Caco-2 (cell line): ENCODE measurements at regions not wholly inside any gene's neighbourhood (a gene's known extent, or its start where the extent isn't known, plus 50 kb on each side); places are given as distances from the start of the nearest gene placed in this dataset.

Experiments
- BruUV-seq: library from RNA; stranded (reverse); fragments of 400-500 nt; replicated peaks from 2 replicates; lab custom pipeline; 2021; lab: Mats Ljungman, UMichigan
- CTCF ChIA-PET: fragments of 300-600 bp; sonication (Branson Sonifier 250); formaldehyde crosslinking; loops from one replicate; lab custom pipeline; 2022; ENCODE audit warnings: antibody characterized with exemption; lab: Charles Lee
- POLR2A ChIA-PET: fragments of 300-600 bp; sonication (Branson Sonifier 250); formaldehyde crosslinking; loops from one replicate; lab custom pipeline; 2022; ENCODE audit warnings: antibody characterized with exemption; lab: Charles Lee
- DNase-seq, 2 experiments: peaks; one replicate each; pipeline versions ENCODE4 v3.0.0 to v3.0.0-alpha.2; 2020 to 2022
- H3K27me3 ChIP-seq: replicated peaks from 2 replicates; pipeline ENCODE4 v1.6.0; 2011; ENCODE audit warnings: low read length; ENCODE audit not compliant: control insufficient read depth, insufficient read depth
- H3K36me3 ChIP-seq: 2 replicates; pipeline ENCODE4 v1.5.1; 2011; ENCODE audit warnings: low read length; ENCODE audit not compliant: control insufficient read depth, insufficient read depth
- H3K4me1 ChIP-seq: fragments of 250-450 bp; sonication (Bioruptor Pico); 2 replicates; pipeline ENCODE4 v1.5.1; 2020; ENCODE audit warnings: mild to moderate bottlenecking
- H3K4me3 ChIP-seq: 2 replicates; pipeline ENCODE4 v1.5.1; 2011; ENCODE audit warnings: low read depth, mild to moderate bottlenecking, control low read depth, low read length
- H3K9me3 ChIP-seq: fragments of 250-450 bp; sonication (Bioruptor Pico); 2 replicates; pipeline ENCODE4 v1.5.1; 2020; ENCODE audit warnings: mild to moderate bottlenecking, moderate library complexity
- H3K27ac Mint-ChIP-seq: one replicate; pipeline ENCODE4 v1.8.0; 2022; ENCODE audit warnings: mixed read lengths; ENCODE audit not compliant: unreplicated experiment
- H3K27me3 Mint-ChIP-seq: one replicate; pipeline ENCODE4 v1.8.0; 2022; ENCODE audit warnings: mixed read lengths; ENCODE audit not compliant: insufficient read depth, unreplicated experiment
- H3K36me3 Mint-ChIP-seq: one replicate; pipeline ENCODE4 v1.8.0; 2022; ENCODE audit warnings: mild to moderate bottlenecking, mixed read lengths; ENCODE audit not compliant: insufficient read depth, unreplicated experiment
- H3K4me1 Mint-ChIP-seq: one replicate; pipeline ENCODE4 v1.8.0; 2022; ENCODE audit warnings: low read depth, mixed read lengths; ENCODE audit not compliant: unreplicated experiment
- H3K4me3 Mint-ChIP-seq: one replicate; pipeline ENCODE4 v1.8.0; 2022; ENCODE audit warnings: mild to moderate bottlenecking, moderate library complexity, mixed read lengths; ENCODE audit not compliant: unreplicated experiment
- H3K9me3 Mint-ChIP-seq: one replicate; pipeline ENCODE4 v1.8.0; 2022; ENCODE audit warnings: mixed read lengths; ENCODE audit not compliant: unreplicated experiment
- CTCF ChIP-seq, 2 experiments: fragments of 200-600 bp in 1 of 2; IDR thresholded peaks; 1 replicate in 1 of 2; 2 replicates in 1 of 2; pipeline versions ENCODE4 v1.5.1 to v1.8.0; 2011 to 2022; ENCODE audit warnings: antibody characterized with exemption in 1 of 2, control low read depth in 1 of 2, inconsistent platforms in 1 of 2, low read depth in 1 of 2, low read length in 1 of 2, mild to moderate bottlenecking in 1 of 2, moderate library complexity in 1 of 2; ENCODE audit not compliant: insufficient read depth in 1 of 2, severe bottlenecking in 1 of 2, unreplicated experiment in 1 of 2
- intact Hi-C: fragments of 100-400 bp; cut with micrococcal nuclease; formaldehyde crosslinking; loops from one replicate; pipeline ENCODE4 v1.10.0; 2022; ENCODE audit not compliant: unreplicated experiment

- BruUV-seq = no TSS peak
- Histone ChIP-seq H3K4me3 (no peak overlapping the region), H3K36me3 (no peaks in the 10 kb centered on the region), H3K4me1 (no peaks in the 10 kb centered on the region), H3K27me3 (no peaks in the 10 kb centered on the region), H3K9me3 (no peaks in the 10 kb centered on the region)
- DNase-seq = no peak
- intact Hi-C loops = no loop called here
- H3K4me1 Mint-ChIP-seq = no peaks in the 10 kb centered on the region
- no peak for TF ChIP-seq CTCF (IDR thresholded peaks at IDR 0.05; ENCODE audit: insufficient read depth in 1 of 2, low read depth in 1 of 2, low read length in 1 of 2, severe bottlenecking in 1 of 2, unreplicated experiment in 1 of 2)
- H3K9me3 Mint-ChIP-seq = no peaks in the 10 kb centered on the region
- H3K27me3 Mint-ChIP-seq = no peaks in the 10 kb centered on the region
- POLR2A ChIA-PET = no interaction called here
- no peak overlapping the region for H3K4me3 Mint-ChIP-seq
- CTCF ChIA-PET = no interaction called here
- no peaks in the 10 kb centered on the region for H3K36me3 Mint-ChIP-seq
- no peak overlapping the region for H3K27ac Mint-ChIP-seq
Measured at GRCh38 chr4:38366456-38366855, 297.5 kb upstream of the KLF3 start.

GRCh38 chr4:38366997-38367396 lies 297.0 kb upstream of the KLF3 start:
- Mint-ChIP-seq H3K36me3 (no peaks in the 10 kb centered on the region), H3K27ac (no peak overlapping the region), H3K4me3 (no peak overlapping the region), H3K27me3 (no peaks in the 10 kb centered on the region), H3K4me1 (no peaks in the 10 kb centered on the region), H3K9me3 (no peaks in the 10 kb centered on the region)
- no peak for TF ChIP-seq CTCF (IDR thresholded peaks at IDR 0.05; ENCODE audit: insufficient read depth in 1 of 2, low read depth in 1 of 2, low read length in 1 of 2, severe bottlenecking in 1 of 2, unreplicated experiment in 1 of 2)
- intact Hi-C loops = no loop called here
- H3K27me3 ChIP-seq = no peaks in the 10 kb centered on the region
- no peak for DNase-seq
- no peaks in the 10 kb centered on the region for H3K36me3 ChIP-seq
- CTCF ChIA-PET = no interaction called here
- no peaks in the 10 kb centered on the region for H3K4me1 ChIP-seq
- no peak overlapping the region for H3K4me3 ChIP-seq
- no TSS peak for BruUV-seq
- H3K9me3 ChIP-seq = no peaks in the 10 kb centered on the region
- POLR2A ChIA-PET = no interaction called here

GRCh38 chr4:38367642-38368174 lies 296.3 kb upstream of the KLF3 start:
- no TSS peak for BruUV-seq
- Mint-ChIP-seq H3K4me3 (no peak overlapping the region), H3K27ac (no peak overlapping the region), H3K9me3 (no peaks in the 10 kb centered on the region), H3K27me3 (no peaks in the 10 kb centered on the region), H3K4me1 (no peaks in the 10 kb centered on the region), H3K36me3 (no peaks in the 10 kb centered on the region)
- ChIA-PET POLR2A (no interaction called here), CTCF (no interaction called here)
- Histone ChIP-seq H3K4me3 (no peak overlapping the region), H3K36me3 (no peaks in the 10 kb centered on the region), H3K4me1 (no peaks in the 10 kb centered on the region), H3K9me3 (no peaks in the 10 kb centered on the region), H3K27me3 (no peaks in the 10 kb centered on the region)
- TF ChIP-seq CTCF (IDR thresholded peaks at IDR 0.05; ENCODE audit: insufficient read depth in 1 of 2, low read depth in 1 of 2, low read length in 1 of 2, severe bottlenecking in 1 of 2, unreplicated experiment in 1 of 2) = no peak
- intact Hi-C loops = no loop called here
- no peak for DNase-seq
